ENCODE measurements at regions not wholly inside any gene's neighbourhood (a gene's known extent, or its start where the extent isn't known, plus 50 kb on each side); places are given as distances from the start of the nearest gene placed in this dataset.

DNA sequence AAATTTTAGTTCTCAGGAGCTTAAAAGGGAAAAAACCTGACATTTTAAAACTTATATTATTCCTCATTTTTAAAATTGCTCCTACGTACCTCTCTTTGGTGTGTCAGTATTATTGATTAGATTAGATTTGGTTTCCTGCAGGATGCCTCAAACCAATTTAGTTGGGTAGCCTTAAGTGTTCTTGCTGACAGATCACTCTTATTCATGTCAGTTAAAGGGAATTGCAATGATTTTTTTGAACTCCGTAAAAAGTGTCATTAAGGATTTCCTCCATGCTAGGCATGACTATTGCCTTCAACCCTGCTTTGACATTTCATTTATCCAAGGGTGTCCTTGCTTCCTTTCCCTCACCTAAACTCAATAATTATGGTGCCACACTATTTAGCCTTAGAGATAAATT is 149.0 kb upstream of the CDH7 start:
- TF ChIP-seq CTCF (IDR thresholded peaks at IDR 0.05) (no peak), ZFX (IDR thresholded peaks at IDR 0.05; ENCODE audit: borderline replicate concordance) (no peak)

Measured in 22Rv1 (cell line).